Epithelial cell of prostate (primary cell): ENCODE measurements at regions not wholly inside any gene's neighbourhood (a gene's known extent, or its start where the extent isn't known, plus 50 kb on each side); places are given as distances from the start of the nearest gene placed in this dataset.

Experiments used
- DNase-seq: peaks from one replicate; pipeline ENCODE4 v3.0.0-alpha.2; 2011; ENCODE audit warnings: low read depth, low spot score
- H3K27ac ChIP-seq: fragments of 450-650 bp; 2 replicates; pipeline ENCODE4 v1.5.1; 2017; ENCODE audit warnings: mild to moderate bottlenecking

DNA sequence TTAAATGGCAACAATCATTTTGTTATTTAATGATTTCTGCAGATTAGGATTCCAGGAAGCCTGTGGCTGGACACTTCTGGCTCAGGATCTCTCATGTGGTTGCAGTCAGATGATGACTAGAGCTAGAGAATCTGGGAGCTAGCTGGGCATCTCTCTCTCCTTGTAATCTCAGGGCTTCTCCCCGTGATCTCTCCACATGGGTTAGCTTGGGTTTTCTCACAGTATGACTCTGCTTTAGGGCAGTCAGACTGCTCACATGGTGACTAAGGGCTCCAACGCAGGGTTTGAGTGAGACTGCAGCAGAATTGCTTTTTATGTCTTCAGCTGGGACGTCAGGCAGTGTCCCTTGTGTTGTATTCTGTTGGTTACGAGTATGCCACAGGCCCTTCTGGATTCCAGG lies 361.4 kb downstream of the CBLL2 start:
- no peak overlapping the region for H3K27ac ChIP-seq
- DNase-seq = no peak

GRCh38 chrX:22634751-22635150 lies 362.0 kb downstream of the CBLL2 start:
- H3K27ac ChIP-seq = no peak overlapping the region

GRCh38 chrX:22648281-22648680 lies 351.5 kb upstream of the DDX53 start:
- H3K27ac ChIP-seq = no peak overlapping the region
- no peak for DNase-seq

More at GRCh38 chrX:22634751-22635150, 362.0 kb downstream of the CBLL2 start:
- no peak for DNase-seq

DNA sequence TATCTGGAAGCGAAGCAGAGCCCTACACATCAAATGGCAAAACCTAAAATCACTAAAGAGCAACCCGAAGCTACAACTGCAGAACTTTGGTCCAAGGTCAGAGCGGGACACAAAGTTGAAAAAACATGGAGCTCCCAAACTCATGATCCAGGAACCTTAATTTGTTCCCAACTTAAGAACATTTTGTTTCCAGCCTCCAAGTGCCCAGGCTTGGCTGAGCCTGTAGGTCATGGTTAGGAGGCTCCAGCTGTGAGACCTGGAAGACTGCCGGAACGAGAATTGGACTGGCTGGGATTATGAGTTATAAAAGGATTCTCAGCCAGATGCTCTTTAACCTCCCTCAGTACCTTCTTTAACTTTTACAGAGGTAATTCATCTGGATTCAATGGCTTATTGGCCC lies 349.1 kb upstream of the DDX53 start:
- H3K27ac ChIP-seq = no peak overlapping the region
- no peak for DNase-seq

- no peak overlapping the region for H3K27ac ChIP-seq
- DNase-seq = no peak
Measured at GRCh38 chrX:22652596-22652995, 347.2 kb upstream of the DDX53 start.

GRCh38 chrX:22660756-22661155 lies 339.0 kb upstream of the DDX53 start:
- no peak for DNase-seq

DNA sequence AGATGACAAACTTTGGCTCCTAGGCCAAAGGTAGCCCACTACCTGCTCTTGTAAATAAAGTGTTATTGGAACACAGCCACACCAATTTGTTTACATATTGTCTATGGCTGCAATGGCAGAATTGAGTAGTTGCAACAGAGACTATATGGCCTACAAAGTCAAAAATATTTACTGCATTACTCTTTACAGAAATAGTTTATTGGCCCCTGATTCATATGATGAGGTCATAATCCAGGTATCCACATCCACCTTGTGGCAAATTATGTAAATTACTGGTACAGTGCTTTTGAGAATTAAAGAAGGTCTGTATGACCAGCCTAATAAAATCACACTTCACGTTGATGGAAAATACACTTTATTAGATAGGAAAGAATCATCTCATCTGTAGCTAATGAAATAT lies 337.0 kb upstream of the DDX53 start:
- peak overlapping the region; percentile 15 for H3K27ac ChIP-seq
- DNase-seq = peak; percentile 8

More at GRCh38 chrX:22660756-22661155, 339.0 kb upstream of the DDX53 start:
- H3K27ac ChIP-seq = no peak overlapping the region

DNA sequence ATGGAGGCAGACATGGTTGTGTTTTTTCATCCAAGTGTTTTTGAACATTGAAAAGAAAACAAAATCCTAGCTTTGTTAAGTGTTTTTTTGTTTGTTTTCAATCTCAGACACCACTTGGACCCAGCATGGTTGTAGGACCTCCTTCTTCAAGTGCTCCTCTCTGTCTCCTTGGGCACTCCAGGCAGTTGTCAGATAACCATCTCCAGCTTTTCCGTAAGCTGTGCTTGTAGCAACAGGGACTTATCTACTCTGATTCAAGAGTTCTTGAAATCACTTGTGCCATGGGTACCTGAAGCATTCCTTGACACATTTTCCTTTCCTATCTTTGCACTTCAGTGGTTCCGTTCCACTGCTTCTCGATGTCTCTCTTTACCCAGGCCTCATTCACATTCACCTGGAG lies 334.9 kb upstream of the DDX53 start:
- no peak overlapping the region for H3K27ac ChIP-seq
- no peak for DNase-seq

- no peak for DNase-seq
- H3K27ac ChIP-seq = no peak overlapping the region
Measured at GRCh38 chrX:22665818-22666217, 333.9 kb upstream of the DDX53 start.

GRCh38 chrX:22666441-22666840 lies 333.3 kb upstream of the DDX53 start:
- no peak for DNase-seq
- no peak overlapping the region for H3K27ac ChIP-seq

- no peak for DNase-seq
- H3K27ac ChIP-seq = no peak overlapping the region
Measured at GRCh38 chrX:22674932-22675331, 324.8 kb upstream of the DDX53 start.

DNA sequence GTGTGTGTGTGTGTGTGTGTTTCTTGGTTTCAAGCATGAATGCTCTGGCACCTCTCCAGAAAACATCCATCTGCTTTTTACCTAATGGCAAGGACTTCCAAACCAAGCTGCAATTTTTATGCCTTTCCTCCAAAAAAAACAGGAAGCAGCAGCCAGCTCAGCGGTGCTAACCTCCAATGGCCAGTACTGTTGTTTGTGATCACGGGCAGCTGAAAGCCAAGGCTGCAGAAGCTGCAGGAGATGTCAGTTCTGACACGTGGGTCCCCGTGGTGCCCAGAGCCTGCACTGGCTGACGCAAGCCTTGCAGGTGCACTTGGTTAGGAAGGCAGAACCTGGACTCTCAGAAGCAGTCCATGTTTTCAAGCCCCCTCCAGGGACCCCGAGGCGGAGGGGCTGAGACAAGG lies 313.6 kb upstream of the DDX53 start:
- H3K27ac ChIP-seq = no peak overlapping the region
- no peak for DNase-seq

DNA sequence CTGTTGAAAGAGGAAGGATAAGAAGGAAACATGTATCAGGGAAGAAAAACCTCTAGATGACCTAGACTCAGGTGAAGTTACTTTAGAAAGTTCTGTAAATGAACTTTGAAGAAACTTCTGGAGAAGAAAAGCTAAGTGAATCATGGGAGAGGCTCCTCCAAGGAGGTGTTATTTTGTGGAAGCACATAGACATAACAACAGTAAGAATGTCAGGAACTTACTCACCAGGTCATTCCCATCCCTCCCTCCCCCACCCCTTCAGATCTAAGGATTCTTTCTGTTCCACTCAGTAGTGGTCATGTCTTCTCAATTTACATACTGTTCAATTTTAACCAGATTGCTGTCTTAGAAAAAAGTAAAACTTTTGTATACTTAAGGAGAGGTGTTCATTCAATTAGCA lies 310.5 kb upstream of the DDX53 start:
- DNase-seq = no peak
- H3K27ac ChIP-seq = no peak overlapping the region

DNA sequence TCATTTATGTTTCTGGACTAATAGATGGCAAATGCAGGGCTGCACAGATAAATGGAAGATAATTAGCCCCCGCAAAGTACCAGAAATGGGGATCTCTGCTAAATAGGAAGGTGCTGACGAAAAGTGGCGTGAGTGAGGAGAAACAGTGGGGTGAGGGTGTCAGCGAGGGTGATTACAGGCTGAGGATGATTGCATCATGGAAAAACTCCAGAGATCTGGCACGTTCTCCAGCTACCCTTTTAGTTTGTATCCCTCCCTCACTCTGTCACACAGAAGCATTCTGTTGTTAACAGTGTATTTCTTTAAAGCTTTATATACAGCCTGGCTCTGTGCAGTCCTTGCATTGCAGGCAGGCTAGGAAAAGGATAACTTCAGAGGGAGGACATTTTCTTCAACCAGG lies 309.6 kb upstream of the DDX53 start:
- H3K27ac ChIP-seq = no peak overlapping the region
- DNase-seq = no peak

DNA sequence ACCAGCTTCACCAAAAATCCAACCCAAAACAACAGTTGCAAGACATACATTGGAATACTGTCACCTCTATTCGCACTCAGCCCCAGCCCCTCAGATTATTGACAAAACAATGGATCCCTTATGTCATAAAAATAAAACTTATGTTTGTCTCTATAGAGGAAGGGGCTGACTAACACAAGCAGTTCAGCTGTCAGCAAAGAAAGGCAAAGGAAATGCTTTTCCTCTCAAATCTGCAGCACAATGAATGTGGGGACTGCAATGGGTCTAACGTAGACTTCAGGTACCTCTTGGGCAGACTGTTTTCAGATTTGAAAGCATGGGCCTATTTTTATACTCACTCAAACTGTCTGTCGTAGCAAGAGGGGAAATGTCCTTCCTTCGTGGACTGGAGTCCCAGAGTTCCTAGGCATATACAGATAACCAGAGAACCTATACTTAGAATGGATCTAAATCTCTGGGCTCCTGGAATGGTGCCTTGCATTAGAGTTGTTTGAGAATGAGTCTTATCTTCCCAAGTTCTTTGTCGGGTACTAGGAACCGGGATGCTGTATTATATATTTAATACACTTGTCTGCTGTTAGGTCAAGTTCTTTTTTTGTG lies 307.7 kb upstream of the DDX53 start:
- H3K27ac ChIP-seq = no peak overlapping the region
- DNase-seq = no peak

GRCh38 chrX:22698151-22698550 lies 301.6 kb upstream of the DDX53 start:
- no peak for DNase-seq
- no peak overlapping the region for H3K27ac ChIP-seq

GRCh38 chrX:22699581-22700091 lies 300.1 kb upstream of the DDX53 start:
- no peak overlapping the region for H3K27ac ChIP-seq
- DNase-seq = no peak

GRCh38 chrX:22712942-22713341 lies 286.8 kb upstream of the DDX53 start:
- no peak overlapping the region for H3K27ac ChIP-seq
- DNase-seq = no peak

GRCh38 chrX:22730542-22730941 lies 269.2 kb upstream of the DDX53 start:
- H3K27ac ChIP-seq = no peak overlapping the region
- no peak for DNase-seq

DNA sequence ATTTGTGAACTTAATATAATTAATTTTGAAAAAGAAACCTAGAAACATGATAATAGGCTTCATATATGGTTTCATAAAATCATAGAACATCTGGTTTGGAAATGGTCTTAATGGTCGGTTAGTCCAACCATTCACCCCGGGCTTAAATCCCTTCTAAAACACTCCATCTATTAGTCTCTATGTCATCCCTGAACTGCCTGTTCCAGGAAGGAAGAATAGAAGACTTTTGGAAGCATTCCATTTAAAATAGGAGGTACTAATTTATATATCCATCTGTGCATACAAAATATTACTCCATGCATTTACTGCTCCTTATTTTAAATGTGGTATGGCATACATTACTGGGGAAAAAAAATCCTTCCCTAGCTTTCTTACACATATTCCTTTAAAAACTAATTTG lies 262.2 kb upstream of the DDX53 start:
- DNase-seq = no peak
- H3K27ac ChIP-seq = no peak overlapping the region

DNA sequence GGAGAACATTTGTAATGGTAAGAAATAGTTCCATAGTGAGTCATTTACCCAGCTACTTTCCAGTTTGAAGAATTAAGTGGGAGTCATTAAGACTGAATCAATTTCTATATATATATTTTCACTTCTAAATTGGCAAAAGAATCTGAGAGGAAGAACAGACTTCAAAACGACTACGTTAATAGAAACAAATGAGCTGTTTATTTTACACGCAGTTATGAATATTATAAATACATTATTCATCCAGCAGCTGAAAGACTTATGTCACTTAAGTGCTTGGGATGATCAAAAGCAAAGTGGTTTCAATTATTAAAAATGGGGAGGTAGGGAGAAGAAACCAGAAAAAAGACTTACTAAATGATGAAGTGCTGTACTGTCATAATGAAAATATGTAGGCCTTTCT lies 260.5 kb upstream of the DDX53 start:
- H3K27ac ChIP-seq = no peak overlapping the region
- DNase-seq = no peak

GRCh38 chrX:22740836-22741235 lies 258.9 kb upstream of the DDX53 start:
- H3K27ac ChIP-seq = no peak overlapping the region
- DNase-seq = no peak

GRCh38 chrX:22742174-22742573 lies 257.6 kb upstream of the DDX53 start:
- no peak overlapping the region for H3K27ac ChIP-seq
- no peak for DNase-seq
